CD4-positive, alpha-beta T cell treated with Interleukin-4 for 1 hour (primary cell): ENCODE measurements at regions not wholly inside any gene's neighbourhood (a gene's known extent, or its start where the extent isn't known, plus 50 kb on each side); places are given as distances from the start of the nearest gene placed in this dataset.
"Not testable (repeated sequence)": the region's sequence is repeated elsewhere in the genome, so short reads cannot be mapped to it uniquely, and the experiment has no call there.

Experiments
- DNase-seq, 2 donors: peaks; one replicate each; pipeline ENCODE4 v3.0.0-alpha.2; 2020 to 2022

DNA sequence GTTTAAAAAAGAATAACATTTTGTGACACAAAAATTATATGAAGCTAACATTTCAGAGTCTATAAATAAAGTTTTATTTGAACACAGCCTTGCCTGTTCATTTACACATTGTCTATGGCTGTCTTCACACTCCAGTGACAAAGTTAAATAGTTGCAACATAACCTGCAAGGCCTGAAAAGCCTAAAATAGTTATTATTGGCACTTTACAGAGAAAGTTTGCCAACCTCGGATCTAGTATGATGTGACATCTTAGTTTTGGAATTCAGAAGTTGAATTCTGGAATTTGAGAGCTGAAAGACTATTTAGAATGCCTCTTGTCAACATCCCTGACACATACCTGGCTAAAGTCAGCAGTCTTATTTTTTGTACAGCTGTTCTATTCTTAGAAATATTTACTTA lies 68.3 kb downstream of the DYRK2 start:
- DNase-seq: no peak

DNA sequence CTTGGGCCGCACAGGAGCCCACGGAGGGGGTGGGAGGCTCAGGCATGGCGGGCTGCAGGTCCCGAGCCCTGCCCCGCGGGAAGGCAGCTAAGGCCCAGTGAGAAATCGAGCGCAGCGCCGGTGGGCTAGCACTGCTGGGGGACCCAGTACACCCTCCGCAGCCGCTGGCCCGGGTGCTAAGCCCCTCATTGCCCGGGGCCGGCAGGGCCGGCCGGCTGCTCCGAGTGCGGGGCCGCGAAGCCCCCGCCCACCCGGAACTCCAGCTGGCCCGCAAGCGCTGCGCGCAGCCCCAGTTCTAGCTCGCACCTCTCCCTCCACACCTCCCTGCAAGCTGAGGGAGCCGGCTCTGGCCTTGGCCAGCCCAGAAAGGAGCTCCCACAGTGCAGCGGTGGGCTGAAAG lies 70.8 kb downstream of the DYRK2 start:
- not testable (repeated sequence) for DNase-seq

DNA sequence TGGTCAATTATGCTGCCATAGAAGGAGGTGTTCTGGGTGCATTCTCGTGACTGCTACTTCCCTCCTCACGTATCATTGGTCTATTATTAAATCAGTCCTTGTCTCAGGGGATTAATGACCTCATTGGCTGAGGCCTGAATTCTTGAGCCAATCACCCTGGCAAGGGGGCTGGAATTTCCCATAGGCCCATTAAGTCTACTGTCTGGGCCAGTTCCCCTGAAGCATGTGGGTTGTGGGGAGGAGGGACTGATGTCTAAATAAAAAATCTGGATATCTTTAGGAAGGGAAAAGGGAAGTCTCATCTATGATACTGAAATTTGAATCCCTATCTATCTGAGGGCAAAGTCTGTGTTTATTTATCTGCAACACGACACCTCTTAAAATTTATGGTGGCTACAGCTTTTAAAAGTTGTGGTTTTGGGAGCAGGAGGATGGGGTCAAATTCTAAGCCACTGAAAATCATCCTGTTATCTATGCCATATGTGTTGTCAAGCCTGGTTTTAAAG lies 71.9 kb downstream of the DYRK2 start:
- no peak for DNase-seq

DNA sequence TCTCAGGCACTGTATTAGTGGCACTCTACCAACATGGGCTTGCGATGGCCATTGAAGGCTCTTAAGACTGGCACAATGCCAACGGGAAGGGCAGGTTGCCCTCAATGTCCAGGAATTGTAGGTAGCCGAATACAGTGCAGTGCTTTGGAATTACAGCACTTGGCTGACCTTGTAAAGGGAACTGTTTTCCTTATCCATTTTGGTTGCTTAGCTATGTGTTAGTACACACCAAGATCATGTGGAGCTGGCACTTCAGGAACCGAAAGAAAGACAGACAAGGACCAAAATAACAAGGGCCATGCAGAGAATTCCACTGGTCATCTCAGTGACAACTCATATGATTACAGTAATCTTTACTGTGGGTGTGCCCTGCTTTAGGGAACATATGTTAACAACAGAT lies 72.7 kb downstream of the DYRK2 start:
- no peak for DNase-seq

DNA sequence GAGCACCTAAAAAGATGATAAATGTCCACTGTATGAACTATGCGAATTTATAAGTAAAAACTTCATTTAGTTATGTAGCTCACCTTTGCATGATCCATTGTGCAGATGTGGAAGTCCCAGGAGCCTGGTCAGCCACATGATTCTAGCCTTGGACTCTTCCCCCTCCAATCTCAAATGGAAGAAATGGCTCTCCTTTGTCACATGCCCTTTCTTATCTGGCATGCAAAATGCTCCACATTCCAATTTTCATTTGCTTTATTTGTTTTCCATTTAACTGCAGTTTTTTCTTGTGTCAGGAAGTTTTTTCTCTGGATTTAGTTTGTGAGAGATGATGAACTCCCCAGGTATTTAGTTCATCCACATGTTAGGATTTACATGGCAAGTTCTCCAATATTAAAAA lies 73.8 kb downstream of the DYRK2 start:
- no peak for DNase-seq

DNA sequence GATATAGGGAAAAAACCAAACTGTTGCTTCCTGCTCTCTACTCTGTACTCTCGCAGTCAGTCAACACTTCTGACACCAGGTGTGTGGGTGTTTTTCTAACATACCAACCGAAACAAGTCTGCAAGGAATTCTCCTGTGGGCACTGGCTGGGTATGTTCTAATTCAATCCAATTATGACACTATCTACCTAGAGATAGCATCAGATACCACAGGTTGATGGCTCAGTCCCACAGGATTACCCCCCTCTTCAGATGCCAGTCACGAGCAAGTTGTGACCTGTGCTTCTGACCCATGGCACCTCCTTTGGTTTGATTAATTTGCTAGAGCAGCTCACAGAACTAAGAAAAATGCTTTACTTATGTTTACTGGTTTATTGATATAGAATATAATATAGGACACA lies 78.3 kb downstream of the DYRK2 start:
- no peak for DNase-seq

DNA sequence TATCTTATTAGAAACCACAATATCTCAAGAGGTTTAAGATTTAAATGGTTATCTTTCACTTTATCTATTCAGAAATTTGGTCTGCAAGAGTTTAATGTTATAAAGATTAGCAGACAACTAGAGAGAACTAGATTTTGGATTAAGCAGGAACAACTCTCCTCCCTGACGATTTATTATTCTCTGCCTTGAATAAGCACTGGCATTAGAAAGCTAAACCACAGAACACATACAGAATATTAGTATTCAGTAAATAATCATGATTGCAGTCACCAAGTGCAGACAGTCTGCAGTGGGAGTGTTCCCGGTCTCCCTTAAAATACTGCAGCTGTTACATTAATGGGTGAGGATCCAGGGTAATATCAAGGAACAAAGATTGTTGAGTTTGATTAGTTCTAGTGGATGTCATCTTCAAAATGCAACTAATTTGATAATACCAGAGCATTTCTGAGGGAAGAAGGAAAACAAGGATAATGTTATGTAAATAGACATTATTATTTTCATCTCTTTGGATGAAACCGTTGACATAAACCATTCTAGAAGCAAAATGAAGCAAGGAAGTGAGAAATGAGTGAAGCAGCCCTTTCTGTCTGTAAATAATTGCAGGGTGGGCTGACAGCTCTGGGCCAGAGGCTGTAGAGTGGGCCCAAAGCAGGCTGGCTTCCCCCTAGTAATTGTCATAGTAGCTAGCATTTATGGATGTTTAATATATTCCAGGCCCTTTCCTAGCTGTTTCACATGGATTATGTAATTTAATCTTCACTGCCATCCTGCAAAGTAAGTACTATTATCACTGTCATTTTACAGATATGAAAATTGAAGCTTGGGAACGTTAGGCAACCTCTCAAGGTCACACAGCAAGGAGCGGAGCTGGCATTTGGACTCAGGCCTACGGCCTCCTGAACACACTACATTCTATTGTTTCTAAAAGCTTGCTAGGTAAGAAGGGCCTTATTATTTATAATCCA lies 79.4 kb downstream of the DYRK2 start:
- DNase-seq: no peak

DNA sequence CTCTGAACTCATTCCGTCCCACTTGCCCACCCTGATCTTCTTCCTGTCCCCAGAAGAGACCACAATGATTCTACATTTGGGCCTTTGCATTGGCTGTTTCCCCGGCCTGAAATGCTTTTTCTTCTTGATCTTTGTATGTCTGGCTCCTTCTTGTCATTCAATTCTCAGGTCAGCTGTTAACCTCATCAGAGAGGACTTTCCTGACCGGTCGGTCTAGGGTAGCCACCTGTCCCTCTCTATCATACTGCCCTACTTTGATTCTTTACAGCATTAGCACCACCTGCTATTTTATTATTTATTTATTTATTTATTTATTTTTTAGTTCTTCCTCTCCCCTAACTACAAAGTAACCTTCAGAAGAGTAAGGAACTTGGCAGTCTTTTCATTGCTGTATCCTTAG lies 84.3 kb downstream of the DYRK2 start:
- DNase-seq: no peak

DNA sequence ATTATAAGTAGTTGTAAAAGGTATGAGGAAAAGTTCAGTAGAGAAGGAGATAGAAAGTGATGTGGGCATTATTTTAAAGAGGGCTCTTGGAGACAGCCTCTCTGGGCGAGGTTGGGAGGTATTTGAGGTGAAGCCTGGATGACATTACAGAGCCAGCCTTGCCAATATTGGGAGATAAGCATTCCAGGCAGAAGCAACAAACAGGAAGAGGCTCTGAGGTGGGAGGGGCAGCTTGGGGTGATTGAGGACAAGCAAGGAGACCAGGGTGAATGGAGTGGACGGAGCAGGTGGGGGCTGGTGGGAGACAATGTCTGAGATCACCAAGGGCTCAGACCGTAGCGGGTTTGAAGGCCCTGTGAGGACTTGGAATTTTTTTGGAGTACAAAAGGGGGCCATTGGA lies 87.3 kb downstream of the DYRK2 start:
- no peak for DNase-seq

DNA sequence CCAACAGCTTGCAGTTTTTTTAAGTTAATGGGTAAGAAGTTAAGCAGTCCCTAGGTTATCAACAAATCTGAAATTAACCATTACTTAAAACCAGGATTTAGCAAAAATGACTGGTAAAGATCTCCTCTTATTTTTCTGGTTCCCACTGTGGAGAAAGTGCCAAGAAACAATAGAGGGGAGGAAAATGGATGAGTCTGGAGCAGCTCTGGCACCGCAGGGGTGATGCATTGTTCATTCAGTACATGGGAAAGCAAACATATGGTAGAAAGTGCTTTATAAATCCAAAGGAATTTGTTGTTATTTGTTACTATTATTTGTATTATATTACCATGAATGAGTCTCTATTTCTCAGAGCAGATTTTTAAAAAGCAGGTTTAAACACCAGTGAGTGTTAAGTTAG lies 92.2 kb downstream of the DYRK2 start:
- DNase-seq: no peak

DNA sequence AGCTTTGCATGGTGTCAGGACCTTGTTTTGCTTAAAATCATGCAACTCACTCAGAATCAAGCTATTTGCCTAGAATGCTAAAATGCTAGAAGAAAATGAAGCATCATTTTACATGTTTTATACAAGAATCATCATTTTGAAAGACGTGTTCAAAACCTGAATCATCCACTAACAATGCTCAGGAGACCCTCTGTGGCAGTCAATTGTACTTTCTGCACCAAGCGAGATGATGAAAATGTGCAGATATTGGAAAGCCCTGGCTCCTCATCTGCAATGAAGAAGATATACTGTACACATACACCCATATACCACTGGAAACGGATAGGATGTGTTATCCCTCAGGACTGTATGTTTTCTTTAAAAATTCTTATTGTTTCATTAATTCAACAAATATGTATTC lies 92.7 kb downstream of the DYRK2 start:
- DNase-seq: no peak

DNA sequence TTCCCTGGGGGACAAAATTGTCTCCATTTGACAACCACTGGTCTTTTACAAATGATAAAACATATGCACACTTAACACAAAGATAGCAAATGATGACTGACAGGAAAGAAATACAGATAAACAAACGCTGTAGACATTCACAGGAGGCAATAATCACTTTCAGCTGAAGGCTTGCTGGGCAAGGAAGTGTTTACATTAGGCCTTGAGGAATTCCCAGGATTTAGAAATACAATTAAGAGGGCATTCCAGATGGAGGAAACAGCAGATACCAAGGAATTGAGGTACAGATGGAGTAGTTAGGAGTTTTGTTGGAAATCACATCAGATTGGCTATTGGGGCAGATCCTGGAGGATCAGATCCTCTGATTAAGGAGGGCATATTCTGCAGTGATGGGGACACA lies 93.9 kb downstream of the DYRK2 start:
- no peak for DNase-seq

DNA sequence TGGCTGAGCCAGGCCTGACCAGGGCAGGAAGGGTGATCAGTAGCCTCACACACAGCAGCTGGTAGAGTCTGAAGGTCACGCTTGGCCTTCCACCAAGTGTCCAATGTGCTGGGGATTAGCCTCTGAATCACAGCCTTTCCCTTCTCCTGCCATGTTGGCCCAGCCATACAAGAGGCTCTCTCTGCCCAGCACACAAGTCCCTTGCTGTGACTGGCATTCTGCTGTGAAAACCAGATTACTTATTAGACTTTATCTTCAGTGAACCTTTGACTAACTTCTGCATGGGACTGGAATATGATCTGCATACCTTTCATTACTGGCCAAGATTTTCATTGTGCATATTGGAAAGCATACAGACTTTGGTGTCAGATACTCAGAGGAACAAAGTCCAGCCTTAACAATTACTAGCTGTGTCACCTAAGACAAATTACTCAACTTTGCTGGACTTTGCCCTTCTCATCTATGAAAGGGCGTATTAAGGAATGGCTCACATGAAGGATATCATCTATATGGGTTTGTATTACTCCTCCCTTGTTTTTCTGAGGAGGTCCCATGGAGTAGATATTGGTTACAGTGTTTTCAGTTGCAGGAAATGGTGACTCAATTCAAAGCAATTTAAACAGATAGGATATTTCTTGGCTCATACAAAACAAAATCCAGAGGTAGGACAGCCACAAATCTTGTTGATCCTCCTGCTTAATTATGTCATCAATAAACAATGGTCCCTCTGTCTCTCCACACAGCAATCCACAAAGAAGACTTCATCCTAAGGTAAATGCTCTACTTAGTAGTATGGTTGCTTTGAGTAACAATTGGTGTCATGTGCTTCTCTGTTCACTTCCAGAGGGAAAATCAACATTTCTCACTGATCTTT lies 99.6 kb downstream of the DYRK2 start:
- DNase-seq: no peak

DNA sequence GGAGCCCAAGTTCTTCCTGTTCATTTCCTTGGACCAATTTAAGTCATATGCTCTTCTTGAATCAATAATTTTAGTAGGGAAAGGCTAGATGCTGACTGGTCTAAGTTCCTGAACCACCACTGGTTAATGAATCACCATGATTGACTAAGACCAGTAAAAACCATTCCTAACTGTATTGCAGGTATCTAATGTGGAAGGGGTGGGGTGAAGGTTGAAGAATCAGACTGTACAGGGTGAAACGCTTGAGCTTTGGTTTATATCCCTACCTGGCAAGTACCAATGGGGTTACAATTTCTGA lies 100.1 kb downstream of the DYRK2 start:
- no peak for DNase-seq

DNA sequence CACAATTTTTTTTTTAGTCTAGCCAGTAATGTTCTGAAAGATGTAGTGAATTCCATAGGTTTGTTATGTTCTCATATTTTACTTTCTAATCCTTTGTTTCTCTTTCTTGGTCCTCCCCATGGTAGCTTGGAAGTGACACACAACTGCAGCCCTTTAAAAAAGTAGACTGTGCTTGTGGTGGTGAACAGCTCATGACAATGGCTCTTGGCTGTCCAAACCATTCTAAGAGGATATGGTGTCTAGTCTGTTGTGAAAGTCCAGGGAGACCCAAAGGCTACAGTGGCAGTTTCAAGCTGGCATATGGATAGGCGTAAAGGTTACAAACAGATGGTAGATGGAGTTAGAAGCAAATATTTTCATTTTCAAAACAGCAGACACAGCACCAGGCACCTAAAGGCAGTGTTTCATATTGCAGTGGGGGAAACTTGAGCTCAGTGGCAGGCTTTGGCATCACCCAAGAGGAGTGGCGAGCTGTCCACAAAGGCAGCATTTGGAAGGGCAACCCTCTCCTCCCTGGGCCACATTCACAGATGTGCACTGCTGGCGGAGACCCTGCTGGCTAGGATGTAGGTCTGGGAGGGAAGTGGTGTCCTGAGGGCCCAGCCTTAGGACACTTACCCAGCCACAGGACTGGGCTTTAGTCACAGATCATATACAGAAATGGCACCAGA lies 102.1 kb downstream of the DYRK2 start:
- no peak for DNase-seq

DNA sequence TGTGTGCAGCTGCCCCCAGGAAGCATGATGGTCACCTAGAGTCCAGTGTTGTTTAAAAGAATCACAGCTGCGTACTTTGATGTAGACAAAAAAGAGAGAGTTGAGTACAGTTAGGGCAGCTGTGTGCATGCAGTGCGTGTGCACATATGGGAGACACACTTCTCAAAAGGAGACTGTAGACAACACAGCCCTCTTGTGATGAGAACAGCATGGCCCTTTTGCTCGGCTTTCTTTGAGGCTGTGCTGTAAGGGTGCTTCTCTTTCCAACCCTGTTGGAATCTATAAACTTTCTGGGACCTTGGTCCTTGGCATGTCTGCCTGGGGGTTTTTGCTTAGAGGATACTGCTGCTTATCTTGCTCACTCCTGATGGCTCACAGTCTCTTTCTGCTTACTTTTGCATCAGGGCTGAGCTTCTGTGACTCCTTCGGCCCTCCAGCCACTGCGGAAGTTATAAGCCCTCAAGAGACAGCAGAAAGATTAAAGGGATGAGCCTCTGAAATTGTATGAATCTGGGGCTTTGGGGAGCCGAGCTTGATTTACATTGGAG lies 102.9 kb downstream of the DYRK2 start:
- DNase-seq: no peak

DNA sequence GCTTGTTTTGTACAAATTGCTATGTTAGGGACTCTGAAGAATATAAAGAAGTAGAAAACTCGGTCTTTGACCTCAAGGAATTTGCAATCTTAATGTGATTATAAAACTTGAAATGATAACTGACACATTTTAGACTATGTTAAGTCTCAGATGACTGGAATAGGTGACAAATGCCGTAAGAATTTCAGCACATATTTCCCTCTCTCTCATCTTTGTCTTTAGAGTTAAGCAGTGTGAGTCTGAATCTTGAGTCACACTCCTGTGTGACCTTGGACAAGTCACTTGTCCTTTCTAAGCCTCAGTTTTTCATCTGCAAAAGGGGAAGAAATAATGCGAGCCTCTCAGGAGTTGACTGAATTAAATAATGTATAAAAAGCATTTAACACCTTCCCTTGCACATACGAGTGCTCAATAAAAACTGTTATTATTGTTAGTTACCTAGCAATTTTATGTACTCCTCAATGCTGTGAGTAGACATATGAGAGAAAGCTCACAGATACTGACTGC lies 103.7 kb downstream of the DYRK2 start:
- DNase-seq: no peak

DNA sequence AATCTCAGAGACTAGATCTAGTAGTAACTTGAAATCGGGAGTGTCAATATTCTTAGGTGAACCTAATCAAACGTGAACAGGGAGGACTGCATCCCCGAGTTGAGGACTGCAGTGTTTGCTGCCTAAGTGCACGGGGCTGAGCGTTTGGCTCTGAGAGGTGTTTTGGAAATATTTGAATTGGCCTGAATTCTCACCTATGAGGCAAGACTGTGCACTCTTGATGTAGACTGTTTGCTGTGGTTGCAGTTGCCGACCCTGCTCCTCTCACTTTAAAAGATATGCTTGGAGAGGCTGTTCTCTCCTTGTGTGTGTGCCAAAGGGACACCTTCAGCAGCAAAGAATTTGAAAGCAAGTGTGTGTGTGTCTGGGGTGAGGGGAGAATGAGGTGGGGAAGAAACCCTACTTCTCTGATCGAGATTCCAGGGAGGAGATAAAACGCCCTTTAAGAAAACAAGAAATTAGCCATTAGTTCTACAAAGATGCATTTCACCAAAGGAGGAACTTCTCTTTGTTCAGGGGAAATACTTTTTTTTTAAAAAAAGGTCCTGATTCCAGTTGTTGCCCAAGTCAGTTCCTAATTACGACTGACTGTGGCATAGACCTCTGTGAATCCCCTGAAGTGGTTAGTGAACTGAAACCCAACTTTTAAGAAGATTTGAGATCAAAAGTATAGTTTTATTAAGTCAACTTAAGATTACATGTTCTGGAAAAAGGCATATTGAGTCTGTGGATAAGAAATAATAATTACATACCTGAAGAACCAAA lies 106.6 kb downstream of the DYRK2 start:
- no peak for DNase-seq

DNA sequence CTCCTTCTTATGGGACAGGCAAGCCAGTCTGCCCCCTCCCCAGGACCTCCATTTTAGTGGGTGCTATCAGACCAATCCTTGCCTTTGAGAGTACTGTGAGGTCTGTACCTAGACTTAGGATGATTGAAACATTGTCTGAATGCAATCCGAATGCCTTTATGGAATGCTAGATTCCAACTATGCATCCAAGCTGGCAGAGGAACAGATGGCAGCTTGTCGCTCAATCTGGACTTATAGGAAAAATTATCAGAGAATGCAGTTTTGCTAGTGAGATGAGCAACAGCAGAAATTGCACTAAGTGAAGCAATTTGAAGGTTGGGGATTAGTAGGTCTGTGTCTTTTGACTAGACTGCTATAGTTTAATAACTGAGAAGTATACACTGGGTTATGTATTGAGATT lies 109.1 kb downstream of the DYRK2 start:
- DNase-seq: no peak

DNA sequence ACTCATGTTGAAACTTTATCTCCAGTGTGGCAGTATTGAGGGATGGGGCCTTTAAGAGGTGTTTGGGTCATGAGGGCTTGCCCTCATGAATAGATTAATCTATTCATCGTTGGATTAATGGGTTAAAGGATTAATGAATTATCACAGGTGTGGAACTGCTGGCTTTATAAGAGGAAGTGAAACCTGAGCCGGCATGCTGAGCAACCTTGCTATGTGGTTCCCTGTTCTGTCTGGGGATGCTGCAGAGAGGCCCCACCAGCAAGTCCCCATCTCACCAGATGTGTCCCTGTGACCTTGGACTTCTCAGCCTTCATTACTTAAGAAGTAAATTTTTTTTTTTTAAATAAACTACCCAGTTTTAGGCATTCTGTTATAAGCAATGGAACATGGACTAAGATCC lies 109.6 kb downstream of the DYRK2 start:
- DNase-seq: peak in 1 of 2 donors; percentile 60

DNA sequence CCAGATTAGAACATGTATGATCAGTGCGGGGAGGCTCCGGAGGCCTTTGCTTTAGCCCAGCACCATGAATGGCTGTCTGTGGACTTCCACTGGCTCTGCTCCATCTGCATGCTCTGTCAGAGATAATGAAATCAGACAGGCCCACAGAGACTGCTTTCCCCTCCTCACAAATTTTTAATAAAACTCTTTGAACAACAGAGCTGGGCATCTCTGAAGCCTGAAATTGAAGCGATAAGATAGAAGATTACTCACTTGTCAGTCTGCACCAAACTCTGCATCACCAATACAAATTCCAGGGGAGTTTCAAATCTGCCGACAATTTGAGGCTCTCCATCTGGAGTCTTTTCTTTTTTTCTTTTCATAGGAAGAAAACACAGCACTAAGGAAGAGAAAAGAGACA lies 110.0 kb downstream of the DYRK2 start:
- no peak for DNase-seq

DNA sequence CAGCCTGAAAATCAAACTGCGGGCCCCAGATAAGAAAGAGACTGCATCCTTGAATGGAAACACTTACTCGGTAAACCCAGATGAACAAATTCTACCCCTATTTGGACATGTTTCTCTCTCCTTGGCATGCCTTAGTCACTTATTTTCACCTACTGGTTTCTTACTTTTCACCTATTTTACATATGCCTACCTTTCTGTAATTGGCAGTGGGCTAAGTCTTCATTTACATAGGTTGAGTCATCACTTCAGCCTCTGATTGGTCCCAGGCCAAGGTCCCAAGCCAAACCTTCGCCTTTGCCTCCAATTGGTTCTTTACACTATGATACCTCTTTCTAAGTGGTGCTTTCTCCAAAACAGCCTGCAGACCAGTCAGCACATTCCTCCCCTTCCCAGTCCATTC lies 111.3 kb downstream of the DYRK2 start:
- no peak for DNase-seq
